CD4-positive, alpha-beta T cell (primary cell): ENCODE measurements at regions not wholly inside any gene's neighbourhood (a gene's known extent, or its start where the extent isn't known, plus 50 kb on each side); places are given as distances from the start of the nearest gene placed in this dataset.

Experiments used
- ATAC-seq: fragments of 200-7000 bp; cut with Tn5 transposase; one replicate; pipeline ENCODE4 v1.10.0; 2022; ENCODE audit warnings: mild to moderate bottlenecking; ENCODE audit not compliant: poor library complexity
- CTCF ChIA-PET: fragments of 350-600 bp; sonication (Branson Sonifier 250); formaldehyde crosslinking; loops from one replicate; lab custom pipeline; 2021; ENCODE audit warnings: antibody characterized with exemption, inconsistent platforms; lab: Charles Lee
- POLR2A ChIA-PET: fragments of 350-600 bp; sonication (Branson Sonifier 250); formaldehyde crosslinking; loops from one replicate; lab custom pipeline; 2021; ENCODE audit warnings: antibody characterized with exemption, inconsistent platforms; lab: Charles Lee
- DNase-seq, 14 experiments: peaks; one replicate each; pipeline ENCODE4 v3.0.0-alpha.2; 2013 to 2020; ENCODE audit warnings: mixed read lengths in 2 of 14
- H3K27ac ChIP-seq, 2 donors: one replicate each; pipeline versions ENCODE4 v1.5.1 to v1.7.0; 2013; ENCODE audit warnings: low read length in 2 of 2, low read depth in 1 of 2, mild to moderate bottlenecking in 1 of 2
- H3K27me3 ChIP-seq, 2 experiments: 1 replicate in 1 of 2; 2 replicates in 1 of 2; pipeline versions ENCODE4 v1.6.1 to v1.7.0; 2013; ENCODE audit warnings: low read length in 2 of 2, control low read depth in 1 of 2, mild to moderate bottlenecking in 1 of 2, moderate library complexity in 1 of 2; ENCODE audit not compliant: insufficient read depth in 2 of 2, control insufficient read depth in 1 of 2
- H3K36me3 ChIP-seq: one replicate; pipeline ENCODE4 v1.6.1; 2013; ENCODE audit warnings: low read length, control low read depth; ENCODE audit not compliant: insufficient read depth
- H3K4me1 ChIP-seq: one replicate; pipeline ENCODE4 v1.6.1; 2013; ENCODE audit warnings: low read length, control low read depth; ENCODE audit not compliant: insufficient read depth
- H3K4me3 ChIP-seq: one replicate; pipeline ENCODE4 v1.5.1; 2013; ENCODE audit warnings: mild to moderate bottlenecking, low read length, moderate library complexity
- H3K9me3 ChIP-seq, 2 experiments: 1 replicate in 1 of 2; 2 replicates in 1 of 2; pipeline versions ENCODE4 v1.6.1 to v1.7.0; 2013; ENCODE audit warnings: low read length in 2 of 2, mild to moderate bottlenecking in 2 of 2, control low read depth in 1 of 2, moderate library complexity in 1 of 2; ENCODE audit not compliant: control insufficient read depth in 1 of 2, insufficient read depth in 1 of 2
- H3K27ac Mint-ChIP-seq: one replicate; pipeline ENCODE4 v1.8.0; 2020; ENCODE audit warnings: mixed read lengths
- H3K27me3 Mint-ChIP-seq: one replicate; pipeline ENCODE4 v1.8.0; 2021; ENCODE audit warnings: mixed read lengths
- H3K36me3 Mint-ChIP-seq: one replicate; pipeline ENCODE4 v1.8.0; 2021; ENCODE audit warnings: low read depth, mixed read lengths
- H3K4me1 Mint-ChIP-seq: one replicate; pipeline ENCODE4 v1.8.0; 2021; ENCODE audit warnings: low read depth, mixed read lengths
- H3K4me3 Mint-ChIP-seq: one replicate; pipeline ENCODE4 v1.8.0; 2020; ENCODE audit warnings: mild to moderate bottlenecking, mixed read lengths
- H3K9me3 Mint-ChIP-seq: one replicate; pipeline ENCODE4 v1.8.0; 2020; ENCODE audit warnings: mixed read lengths
- intact Hi-C, 2 experiments: fragments of 100-400 bp; cut with DNase I in 1 of 2; cut with micrococcal nuclease in 1 of 2; formaldehyde crosslinking; loops; one replicate each; pipeline versions ENCODE4 v1.15.1 to v1.9.0; 2023 to 2025; cut with DNase I, micrococcal nuclease
- TF ChIP-seq, protein P1 (sequence below): fragments of 200-600 bp; IDR thresholded peaks from one replicate; pipeline ENCODE4 v1.8.0; 2022; ENCODE audit warnings: antibody characterized with exemption, mild to moderate bottlenecking

DNA sequence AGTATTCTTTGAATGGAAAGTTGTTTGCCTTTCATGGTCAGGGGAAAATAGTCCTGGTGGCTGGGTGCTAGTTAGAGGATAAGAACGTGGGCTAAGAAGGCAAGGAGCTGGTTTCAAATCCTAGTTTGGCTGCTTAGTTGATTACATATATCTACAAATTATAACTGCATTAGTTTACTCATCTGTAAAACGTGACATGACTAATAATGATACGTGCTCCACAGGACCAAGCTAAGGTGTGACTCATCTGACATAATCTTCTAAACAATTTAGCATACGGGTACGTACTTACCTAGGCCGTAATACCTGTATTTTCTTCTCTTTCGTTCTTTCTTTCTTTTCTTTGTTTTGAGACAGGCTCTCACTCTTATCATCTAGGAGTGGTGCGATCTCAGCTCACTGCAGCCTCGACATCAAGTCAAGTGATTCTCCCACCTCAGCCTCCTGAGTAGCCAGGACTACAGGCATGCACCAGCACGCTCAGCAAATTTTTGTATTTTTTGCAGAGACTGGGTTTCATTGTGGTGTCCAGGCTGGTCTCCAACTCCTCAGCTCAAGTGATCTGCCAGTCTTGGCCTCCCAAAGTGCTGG lies 1274.2 kb upstream of the GJE1 start:
- H3K4me1 Mint-ChIP-seq, result no peaks in the 10 kb centered on the region

DNA sequence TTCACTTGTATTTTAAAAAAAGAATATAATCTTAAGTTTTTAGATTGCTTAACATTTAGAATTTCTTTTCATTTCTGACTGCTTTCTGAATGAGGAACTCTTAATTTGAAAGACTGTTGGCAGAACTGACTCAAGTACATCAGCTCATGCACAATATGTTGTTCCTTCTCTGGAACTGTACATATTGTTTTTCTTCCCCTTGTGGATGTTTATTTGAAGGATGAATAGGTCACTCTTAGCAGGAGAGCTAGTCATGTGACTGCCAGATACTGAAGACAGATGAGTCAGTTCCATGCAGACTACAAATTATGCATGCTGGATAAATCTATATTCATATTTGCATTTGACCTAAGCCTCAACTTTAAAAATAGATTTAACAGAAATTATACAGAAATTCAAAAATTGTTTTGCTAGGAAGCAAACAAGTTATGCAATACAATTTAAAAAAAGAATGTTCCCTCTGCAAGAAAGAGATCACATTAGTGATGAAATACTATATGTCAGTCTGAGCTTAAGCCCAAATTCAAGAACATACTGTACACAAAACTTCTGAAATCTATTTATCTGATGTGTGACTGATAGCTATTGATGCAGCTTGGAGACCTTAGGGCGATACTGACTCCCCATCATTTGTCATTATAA lies 1274.9 kb upstream of the GJE1 start:
- ATAC-seq (no peak), DNase-seq (no peak)
- Mint-ChIP-seq H3K4me3 (no peak overlapping the region), H3K27me3 (no peaks in the 10 kb centered on the region), H3K36me3 (no peaks in the 10 kb centered on the region), H3K4me1 (no peaks in the 10 kb centered on the region), H3K9me3 (no peaks in the 10 kb centered on the region), H3K27ac (no peak overlapping the region)
- ChIA-PET POLR2A (no interaction called here), CTCF (no interaction called here)
- Histone ChIP-seq H3K27me3 (no peaks in the 10 kb centered on the region), H3K36me3 (no peaks in the 10 kb centered on the region), H3K9me3 (no peaks in the 10 kb centered on the region), H3K4me1 (no peaks in the 10 kb centered on the region), H3K27ac (no peak overlapping the region), H3K4me3 (no peak overlapping the region)
- TF ChIP-seq, protein P1, sequence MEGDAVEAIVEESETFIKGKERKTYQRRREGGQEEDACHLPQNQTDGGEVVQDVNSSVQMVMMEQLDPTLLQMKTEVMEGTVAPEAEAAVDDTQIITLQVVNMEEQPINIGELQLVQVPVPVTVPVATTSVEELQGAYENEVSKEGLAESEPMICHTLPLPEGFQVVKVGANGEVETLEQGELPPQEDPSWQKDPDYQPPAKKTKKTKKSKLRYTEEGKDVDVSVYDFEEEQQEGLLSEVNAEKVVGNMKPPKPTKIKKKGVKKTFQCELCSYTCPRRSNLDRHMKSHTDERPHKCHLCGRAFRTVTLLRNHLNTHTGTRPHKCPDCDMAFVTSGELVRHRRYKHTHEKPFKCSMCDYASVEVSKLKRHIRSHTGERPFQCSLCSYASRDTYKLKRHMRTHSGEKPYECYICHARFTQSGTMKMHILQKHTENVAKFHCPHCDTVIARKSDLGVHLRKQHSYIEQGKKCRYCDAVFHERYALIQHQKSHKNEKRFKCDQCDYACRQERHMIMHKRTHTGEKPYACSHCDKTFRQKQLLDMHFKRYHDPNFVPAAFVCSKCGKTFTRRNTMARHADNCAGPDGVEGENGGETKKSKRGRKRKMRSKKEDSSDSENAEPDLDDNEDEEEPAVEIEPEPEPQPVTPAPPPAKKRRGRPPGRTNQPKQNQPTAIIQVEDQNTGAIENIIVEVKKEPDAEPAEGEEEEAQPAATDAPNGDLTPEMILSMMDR, result no peak
- intact Hi-C loops, result no loop called here

More for the DNA sequence above, 1274.2 kb upstream of the GJE1 start:
- Histone ChIP-seq H3K4me3 (no peak overlapping the region), H3K36me3 (no peaks in the 10 kb centered on the region), H3K27ac (no peak overlapping the region), H3K4me1 (no peaks in the 10 kb centered on the region), H3K27me3 (no peaks in the 10 kb centered on the region), H3K9me3 (no peaks in the 10 kb centered on the region)
- intact Hi-C loops, result no loop called here
- CTCF ChIA-PET, result no interaction called here
- POLR2A ChIA-PET, result no interaction called here
- no peak overlapping the region for H3K27ac Mint-ChIP-seq
- no peaks in the 10 kb centered on the region for H3K9me3 Mint-ChIP-seq
- H3K4me3 Mint-ChIP-seq, result no peak overlapping the region
- no peaks in the 10 kb centered on the region for H3K27me3 Mint-ChIP-seq
- TF ChIP-seq, protein P1, result no peak
- no peak for DNase-seq
- ATAC-seq, result no peak
- H3K36me3 Mint-ChIP-seq, result no peaks in the 10 kb centered on the region

DNA sequence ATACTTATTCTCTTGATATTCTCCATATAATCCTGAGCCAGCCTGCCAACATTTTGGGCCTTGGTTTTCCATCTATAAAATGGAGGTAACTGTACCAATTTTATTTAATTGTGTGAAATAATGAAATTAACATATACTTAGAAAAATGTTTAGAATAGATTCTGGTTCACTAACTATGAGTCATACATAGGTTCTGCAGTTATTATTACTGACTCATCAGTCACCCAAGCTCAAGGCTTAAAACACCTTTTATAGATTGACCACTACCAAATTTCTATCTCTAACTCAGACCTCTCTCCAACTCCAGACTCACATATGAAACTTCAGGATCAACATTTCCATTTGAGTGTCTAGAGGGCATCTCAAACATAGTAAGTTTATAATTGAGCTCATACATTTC lies 1277.2 kb upstream of the GJE1 start:
- Histone ChIP-seq H3K9me3 (no peaks in the 10 kb centered on the region), H3K27ac (no peak overlapping the region), H3K4me1 (no peaks in the 10 kb centered on the region), H3K36me3 (no peaks in the 10 kb centered on the region), H3K4me3 (no peak overlapping the region), H3K27me3 (no peaks in the 10 kb centered on the region)
- Mint-ChIP-seq H3K36me3 (no peaks in the 10 kb centered on the region), H3K9me3 (no peaks in the 10 kb centered on the region), H3K27ac (no peak overlapping the region), H3K4me1 (no peaks in the 10 kb centered on the region), H3K4me3 (no peak overlapping the region), H3K27me3 (no peaks in the 10 kb centered on the region)
- CTCF ChIA-PET, result no interaction called here
- ATAC-seq (no peak), DNase-seq (no peak)
- TF ChIP-seq, protein P1, result no peak
- intact Hi-C loops, result no loop called here
- POLR2A ChIA-PET, result no interaction called here
